GM10248 (cell line): ENCODE measurements at regions not wholly inside any gene's neighbourhood (a gene's known extent, or its start where the extent isn't known, plus 50 kb on each side); places are given as distances from the start of the nearest gene placed in this dataset.

Source experiments
- CTCF ChIA-PET: fragments of 300-600 bp; sonication (Branson Sonifier 250); formaldehyde crosslinking; extraction: SDS; loops from one replicate; lab custom pipeline; 2021; ENCODE audit warnings: antibody characterized with exemption; lab: Yijun Ruan, JAX
- POLR2A ChIA-PET: fragments of 350-650 bp; sonication (Branson Sonifier 250); formaldehyde crosslinking; extraction: SDS; loops from one replicate; lab custom pipeline; 2020; ENCODE audit warnings: antibody characterized with exemption; lab: Yijun Ruan, JAX
- DNase-seq: peaks from one replicate; pipeline ENCODE4 v3.0.0; 2012; ENCODE audit errors: extremely low spot score
- CTCF ChIP-seq: IDR thresholded peaks from 2 replicates; pipeline ENCODE4 v1.5.1; 2012; ENCODE audit warnings: mild to moderate bottlenecking, low read depth; ENCODE audit errors: extremely low read depth, missing control alignments, control extremely low read depth

- POLR2A ChIA-PET, result no interaction called here
- TF ChIP-seq CTCF, result no peak
- DNase-seq, result no peak
- CTCF ChIA-PET, result interaction anchor here (0.6 to 10.3 kb wide), 51 partner anchors 9 to 605 kb away, joined by 3 to 88 read pairs (median 4); partner anchors contain the start of gene UBASH3B
These were observed 65.6 kb upstream of the CLMP start for GRCh38 chr11:123260511-123261211.

- ChIA-PET POLR2A (no interaction called here), CTCF (interaction anchor here (1.1 to 10.3 kb wide), 3 partner anchors 14 to 220 kb away, joined by 3 to 88 read pairs (median 3); no protein-coding TSS in a partner anchor)
- no peak for TF ChIP-seq CTCF
- no peak for DNase-seq
These were observed 63.8 kb upstream of the CLMP start for GRCh38 chr11:123258877-123259276.

GRCh38 chr11:123257370-123257769 is 62.3 kb upstream of the CLMP start:
- DNase-seq, result no peak
- TF ChIP-seq CTCF, result no peak
- ChIA-PET POLR2A (no interaction called here), CTCF (interaction anchor here (1.0 to 10.3 kb wide), 2 partner anchors 12 to 154 kb away, joined by 4 to 88 read pairs; no protein-coding TSS in a partner anchor)

GRCh38 chr11:123255909-123256308 is 60.9 kb upstream of the CLMP start:
- no peak for DNase-seq
- ChIA-PET POLR2A (no interaction called here), CTCF (interaction anchor here (1.4 to 10.3 kb wide), 3 partner anchors 9 to 153 kb away, joined by 4 to 88 read pairs (median 5); no protein-coding TSS in a partner anchor)
- no peak for TF ChIP-seq CTCF

- POLR2A ChIA-PET, result no interaction called here
These were observed 59.3 kb upstream of the CLMP start for GRCh38 chr11:123254357-123254756.

GRCh38 chr11:123253911-123254310 is 58.9 kb upstream of the CLMP start:
- TF ChIP-seq CTCF, result no peak
- ChIA-PET POLR2A (no interaction called here), CTCF (no interaction called here)
- no peak for DNase-seq

More at GRCh38 chr11:123254357-123254756, 59.3 kb upstream of the CLMP start:
- no peak for TF ChIP-seq CTCF
- CTCF ChIA-PET, result interaction anchor here (1.4 to 10.3 kb wide), 3 partner anchors 9 to 19 kb away, joined by 4 to 88 read pairs (median 4); no protein-coding TSS in a partner anchor
- no peak for DNase-seq
